ENCODE measurements at regions not wholly inside any gene's neighbourhood (a gene's known extent, or its start where the extent isn't known, plus 50 kb on each side); places are given as distances from the start of the nearest gene placed in this dataset.
"Not testable (repeated sequence)": the region's sequence is repeated elsewhere in the genome, so short reads cannot be mapped to it uniquely, and the experiment has no call there.

DNA sequence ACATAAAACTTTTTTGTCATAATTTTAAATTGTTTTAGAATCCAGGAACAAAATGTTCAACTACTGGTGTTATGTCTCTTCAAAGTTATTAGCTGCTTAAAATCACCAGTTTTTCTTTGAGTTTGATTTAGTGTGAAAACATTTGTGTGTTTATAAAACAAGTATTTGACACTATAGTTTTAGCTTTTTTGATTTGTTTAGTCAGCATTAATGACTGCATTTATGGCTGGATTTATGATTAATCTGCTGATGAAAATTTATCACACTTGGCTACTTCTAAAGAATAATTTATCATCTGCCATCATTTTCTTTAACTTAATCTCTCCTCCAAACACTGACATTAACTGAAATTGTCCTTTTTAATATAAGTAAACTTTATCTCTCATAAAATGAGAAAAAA, 1465.9 kb upstream of the SLC10A2 start:
- DNase-seq (ENCODE audit: low spot score), result no peak

DNA sequence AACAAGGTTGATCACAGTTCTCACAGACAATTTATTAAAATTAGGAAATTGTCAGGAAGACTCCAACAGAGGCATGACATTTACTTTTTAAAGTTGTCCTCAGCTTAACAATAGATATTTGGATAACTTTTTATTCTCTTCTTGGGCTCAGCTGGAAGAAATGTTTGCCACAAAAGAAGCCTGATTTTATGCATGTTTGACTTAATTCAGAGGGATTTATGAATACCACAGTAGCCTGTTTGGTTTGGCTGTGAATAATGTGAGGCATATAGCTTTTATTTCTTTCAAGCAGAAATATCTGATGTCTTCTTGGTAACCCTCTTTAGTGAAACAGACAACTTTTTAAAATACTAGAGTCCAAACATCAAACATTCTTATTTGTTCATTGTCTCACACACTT, 1464.5 kb upstream of the SLC10A2 start:
- DNase-seq (ENCODE audit: low spot score), result no peak

DNA sequence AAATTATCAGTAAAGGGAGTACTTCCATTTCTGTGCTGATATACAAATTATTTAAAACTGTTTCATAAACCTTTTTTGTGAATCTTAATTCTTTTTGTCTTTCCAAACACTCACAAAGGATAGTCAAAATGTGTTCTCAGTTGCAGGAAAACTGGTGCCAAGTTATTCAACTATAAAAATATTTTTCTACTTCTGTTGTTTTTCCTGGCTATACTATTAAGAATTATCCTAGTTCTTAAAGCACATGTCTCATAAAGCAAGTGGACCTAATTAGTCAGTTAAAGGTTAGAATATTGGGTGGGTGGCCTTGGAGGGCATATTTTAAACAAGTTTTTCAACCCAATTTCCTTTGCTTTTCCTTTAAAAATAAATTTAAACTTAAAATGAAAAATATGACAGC, 1460.3 kb upstream of the SLC10A2 start:
- DNase-seq (ENCODE audit: low spot score), result no peak

DNA sequence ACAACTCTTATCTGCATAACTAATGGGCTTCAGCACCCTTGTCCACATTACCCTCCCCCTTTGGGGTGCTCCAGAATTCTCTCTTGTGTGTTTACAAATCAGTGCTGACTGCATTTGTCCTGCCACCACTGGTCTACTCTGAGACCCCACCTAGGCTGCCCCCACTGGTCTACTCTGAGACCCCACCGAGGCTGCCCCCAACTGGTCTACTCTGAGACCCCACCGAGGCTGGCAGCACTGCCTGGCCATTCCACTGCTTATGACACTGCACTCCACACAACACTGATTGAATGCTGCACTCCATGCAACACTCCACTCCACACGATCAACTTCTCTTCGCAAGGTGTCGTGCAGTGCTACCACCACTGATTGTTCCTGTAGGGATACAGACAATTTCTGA, 1459.2 kb upstream of the SLC10A2 start:
- DNase-seq (ENCODE audit: low spot score), result no peak

DNA sequence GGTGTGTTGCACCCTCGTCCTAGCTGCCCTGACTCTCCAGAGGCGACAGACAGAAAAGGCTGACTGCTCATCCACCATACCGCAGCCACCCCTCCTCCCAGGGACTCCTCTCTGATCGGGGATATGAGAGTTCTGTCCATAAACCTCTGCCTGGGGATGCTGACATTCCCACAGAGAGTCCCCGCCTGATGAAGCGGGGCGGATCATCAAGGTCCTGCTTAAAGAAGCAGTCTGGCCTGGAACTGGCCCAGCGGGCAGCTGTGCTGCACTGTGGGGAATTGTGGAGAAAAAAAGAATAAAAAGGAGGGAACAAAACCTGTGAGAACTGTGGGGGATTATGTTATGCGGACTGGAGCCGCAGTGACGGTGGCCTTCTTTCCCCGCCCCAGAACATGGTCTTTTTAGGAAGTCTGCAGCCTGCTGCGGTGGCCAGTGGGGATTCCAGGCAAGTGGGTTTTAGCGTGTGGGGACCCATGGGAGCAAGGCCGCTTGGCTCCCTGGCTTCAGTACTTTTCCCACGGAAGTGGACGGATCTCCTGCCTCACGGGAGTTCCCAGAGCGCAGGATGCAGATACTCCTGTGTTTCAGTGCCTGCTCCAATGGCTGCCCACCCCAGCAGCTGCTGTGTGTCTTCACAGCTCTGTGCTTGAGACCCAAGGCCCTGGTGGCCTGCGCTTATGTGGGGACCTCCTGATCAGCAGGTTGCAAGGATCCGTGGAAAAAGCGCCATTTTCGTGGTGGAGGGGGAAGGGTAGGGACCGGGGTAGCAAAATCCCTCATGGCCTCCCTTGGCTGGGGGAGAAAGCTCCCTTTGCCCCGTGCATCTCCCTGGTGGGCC, 1456.2 kb upstream of the SLC10A2 start:
- no peak for DNase-seq (ENCODE audit: low spot score)

DNA sequence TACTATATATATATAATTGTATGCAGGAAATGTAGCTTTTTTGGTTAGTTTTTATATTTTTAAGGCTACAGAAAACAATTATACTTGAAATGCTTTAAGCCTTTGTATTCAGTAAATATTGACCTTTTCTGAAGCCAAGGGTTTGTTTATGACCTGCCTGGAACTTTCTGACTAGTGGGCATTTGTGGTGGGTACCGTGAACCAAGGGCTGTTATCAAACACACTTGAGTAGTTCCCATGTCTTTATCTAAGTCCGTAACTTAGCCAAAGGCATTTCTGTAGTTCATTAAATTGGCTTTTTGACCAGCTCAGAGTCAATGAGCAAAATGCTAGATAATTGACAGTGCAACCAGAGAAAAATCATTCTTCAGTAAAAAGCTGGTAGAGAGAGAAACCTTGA, 1444.2 kb upstream of the SLC10A2 start:
- DNase-seq (ENCODE audit: low spot score), result no peak

DNA sequence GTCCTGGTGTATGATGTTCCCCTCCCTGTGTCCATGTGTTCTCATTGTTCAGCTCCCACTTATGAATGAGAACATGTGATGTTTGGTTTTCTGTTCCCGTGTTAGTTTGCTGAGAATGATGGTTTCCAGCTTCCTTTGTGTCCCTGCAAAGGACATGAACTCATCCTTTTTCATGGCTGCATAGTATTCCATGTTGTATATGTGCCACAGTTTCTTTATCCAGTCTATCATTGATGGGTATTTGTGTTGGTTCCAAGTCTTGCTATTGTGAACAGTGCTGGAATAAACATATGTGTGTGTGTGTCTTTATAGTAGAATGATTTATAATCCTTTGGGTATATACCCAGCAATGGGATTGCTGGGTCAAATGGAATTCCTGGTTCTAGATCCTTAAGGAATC, 1427.3 kb upstream of the SLC10A2 start:
- not testable (repeated sequence) for DNase-seq (ENCODE audit: low spot score)

DNA sequence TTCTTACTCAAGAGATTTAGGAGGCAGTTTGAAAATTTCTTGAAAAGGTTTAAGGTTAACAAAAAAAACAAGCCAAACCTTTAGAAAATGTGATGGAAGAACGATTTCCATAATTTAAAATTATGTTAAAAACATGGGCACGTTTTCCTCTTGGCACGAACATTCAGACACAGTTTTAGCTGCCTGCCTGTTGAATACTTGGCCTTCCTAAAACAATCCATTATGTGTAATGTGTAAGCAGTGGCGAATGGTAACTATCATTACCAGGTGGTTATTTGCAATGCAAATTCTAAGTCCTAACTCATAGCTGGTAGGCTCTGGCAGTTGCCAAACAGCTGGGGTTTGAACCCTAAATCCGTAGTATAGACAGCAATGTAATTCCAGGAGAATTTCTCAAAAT, 1425.7 kb upstream of the SLC10A2 start:
- no peak for DNase-seq (ENCODE audit: low spot score)

DNA sequence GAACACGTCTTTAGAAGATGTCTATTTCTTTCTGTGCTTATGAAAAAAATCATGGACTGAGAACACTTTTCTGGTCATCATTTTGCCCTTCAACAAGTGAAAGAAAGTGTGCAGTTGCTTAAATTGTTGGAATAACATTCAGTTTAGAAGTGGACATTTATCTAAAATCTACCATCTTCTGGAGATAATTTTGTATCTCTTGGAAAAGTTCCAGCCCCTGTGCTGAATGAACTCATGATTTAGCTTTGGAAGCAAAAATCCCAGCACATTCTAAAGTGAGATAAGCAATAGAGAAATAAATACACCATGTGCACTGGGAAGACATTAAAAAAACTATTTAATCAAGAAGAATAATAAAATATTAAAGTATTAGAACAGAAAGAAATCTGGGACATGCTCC, 1420.8 kb upstream of the SLC10A2 start:
- DNase-seq (ENCODE audit: low spot score), result no peak

DNA sequence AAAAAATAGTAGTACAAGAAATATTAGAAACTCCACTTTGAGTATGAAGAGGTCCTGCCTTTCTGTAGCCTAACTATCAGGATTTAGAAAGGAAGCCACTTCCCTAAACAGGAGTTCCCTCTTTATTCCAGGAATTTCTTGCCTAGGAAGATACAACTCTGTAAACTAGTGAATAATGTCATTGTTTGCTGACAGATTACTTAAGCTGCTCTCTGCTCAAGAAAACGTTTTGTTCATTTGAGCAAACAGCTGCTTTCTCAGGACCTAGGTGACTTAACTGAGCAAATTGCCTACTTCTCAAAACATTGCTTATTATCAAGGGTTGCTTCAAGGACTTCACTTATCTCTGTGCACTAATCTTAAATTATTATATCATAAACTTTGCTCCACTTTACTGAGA, 1419.4 kb upstream of the SLC10A2 start:
- DNase-seq (ENCODE audit: low spot score), result peak; percentile 1

DNA sequence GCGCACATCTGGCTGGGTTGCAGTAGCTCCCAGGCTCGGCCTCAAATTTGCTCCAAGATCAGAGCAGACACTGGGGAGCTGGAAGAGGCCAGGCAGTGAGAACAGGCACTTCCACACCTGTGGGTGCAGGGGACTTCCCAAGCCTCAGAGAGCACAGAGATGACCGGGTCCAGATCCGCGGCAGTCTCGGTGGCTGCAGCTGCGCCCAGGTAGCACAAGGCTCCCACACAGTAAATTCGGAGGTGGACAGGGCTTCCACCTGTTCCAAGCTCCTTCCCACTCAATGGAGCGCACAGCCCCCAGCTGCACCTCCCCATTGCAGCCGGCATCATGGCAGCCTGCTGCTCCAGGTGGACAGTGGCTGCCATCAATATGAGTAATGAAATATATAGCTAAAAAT, 1417.4 kb upstream of the SLC10A2 start:
- DNase-seq (ENCODE audit: low spot score), result no peak

DNA sequence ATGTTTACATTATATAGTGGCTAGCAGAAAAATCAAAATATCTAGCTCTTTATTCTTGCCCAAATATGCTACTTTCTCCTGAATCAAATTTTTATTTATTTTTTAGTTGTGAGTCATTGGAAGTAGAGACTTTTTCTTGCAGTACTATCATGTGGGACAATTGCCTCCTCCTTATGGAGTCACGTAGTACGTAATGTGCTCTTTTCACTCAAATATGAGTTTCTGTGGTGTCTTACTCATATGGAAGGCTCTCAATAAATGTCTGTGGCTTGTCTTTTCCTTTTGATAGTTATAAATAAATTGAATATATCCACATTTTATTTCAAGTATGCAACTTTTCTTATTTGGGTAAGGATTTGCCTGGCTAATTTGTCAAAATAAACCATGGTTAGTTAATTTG, 1411.0 kb upstream of the SLC10A2 start:
- no peak for DNase-seq (ENCODE audit: low spot score)

DNA sequence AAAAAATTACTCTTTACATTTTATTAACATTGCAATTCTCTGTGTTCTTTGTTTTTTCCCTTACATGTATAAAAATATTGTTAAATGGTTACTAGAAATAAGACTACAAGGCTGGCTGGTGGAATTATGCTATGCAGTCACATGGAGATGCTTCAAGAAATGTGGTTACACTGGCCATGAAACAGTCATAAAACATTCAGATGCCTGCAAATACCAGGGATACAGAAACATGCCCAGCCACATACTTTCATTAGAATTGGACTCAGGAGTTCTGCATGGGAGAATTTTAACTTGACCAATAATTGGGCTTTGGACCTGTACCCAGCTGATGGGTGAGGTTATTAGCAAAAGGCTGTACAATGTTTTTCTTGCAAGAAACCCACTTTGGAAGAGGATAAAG, 1407.7 kb upstream of the SLC10A2 start:
- no peak for DNase-seq (ENCODE audit: low spot score)

DNA sequence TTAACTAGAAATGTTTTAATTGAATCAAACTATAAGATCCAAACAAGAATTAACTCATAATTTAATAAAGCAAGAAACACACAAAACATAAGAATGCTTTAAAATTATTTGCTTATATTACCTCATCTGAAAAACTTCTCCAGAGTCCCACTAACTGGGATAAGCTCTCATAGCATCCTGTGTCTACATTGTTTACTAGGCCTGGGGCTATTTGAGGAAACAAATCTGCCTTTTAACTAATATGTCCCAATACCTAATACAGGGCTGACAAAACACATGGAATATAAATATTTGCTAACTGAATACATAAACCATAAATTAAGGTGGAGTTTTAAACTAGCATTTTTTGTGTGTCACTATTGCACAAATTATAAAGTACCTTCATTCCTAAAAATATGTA, 1399.8 kb upstream of the SLC10A2 start:
- peak; percentile 3 for DNase-seq (ENCODE audit: low spot score)

DNA sequence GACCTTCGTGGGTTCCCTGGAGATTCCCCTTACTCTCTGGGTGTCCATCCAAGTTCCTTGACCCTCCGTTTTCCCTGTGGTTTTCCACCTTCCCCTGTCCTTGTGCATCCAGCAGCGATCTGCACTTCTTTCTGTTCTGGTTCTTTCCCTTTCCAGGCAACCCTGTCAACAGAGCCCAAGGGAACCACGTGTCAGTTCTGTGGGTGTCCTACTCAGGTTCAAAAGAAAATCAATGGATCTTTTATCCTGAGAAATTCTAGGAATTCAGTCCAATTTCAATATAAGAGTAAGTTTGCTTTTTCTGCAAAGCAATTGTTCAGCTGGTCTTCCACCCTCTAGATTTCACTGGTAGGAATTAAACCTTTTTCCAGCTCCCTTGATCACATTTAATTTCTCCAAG, 1394.8 kb upstream of the SLC10A2 start:
- no peak for DNase-seq (ENCODE audit: low spot score)

DNA sequence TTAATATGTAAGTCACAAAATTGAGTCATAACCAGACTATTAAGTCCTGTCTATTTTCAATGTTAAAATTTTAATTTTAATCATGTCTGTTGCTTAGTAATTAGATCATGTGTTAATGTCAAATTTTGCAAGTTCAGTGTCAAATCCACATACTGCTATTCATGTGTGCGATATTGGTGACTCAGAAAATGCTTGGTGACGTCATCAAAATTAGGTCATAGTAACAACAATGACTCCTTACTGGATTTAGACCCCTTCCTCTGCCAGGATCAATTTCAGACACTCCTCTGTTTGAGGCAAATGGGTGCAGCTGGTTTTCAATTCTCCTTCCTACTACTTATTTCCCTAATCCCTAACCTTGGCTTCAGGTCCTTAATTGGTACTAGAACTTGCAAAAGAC, 1394.3 kb upstream of the SLC10A2 start:
- no peak for DNase-seq (ENCODE audit: low spot score)

DNA sequence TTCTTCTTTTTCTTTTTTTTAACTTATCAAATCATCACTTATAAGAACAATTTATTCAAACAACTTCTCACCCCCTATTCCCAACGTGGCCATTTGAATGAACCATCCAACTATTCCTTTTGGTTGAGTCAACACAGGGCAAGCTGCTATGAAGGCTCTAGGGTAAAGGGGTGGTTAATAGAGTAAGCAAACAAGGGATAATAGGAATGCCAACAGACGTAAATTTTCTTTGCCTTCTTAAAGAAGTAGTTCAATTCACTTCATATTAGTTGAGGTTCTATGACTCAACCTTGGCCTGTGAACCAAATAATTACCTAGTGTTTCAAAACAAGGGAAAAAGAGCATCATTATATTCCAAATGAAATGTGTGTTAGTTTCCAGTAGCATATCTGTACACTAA, 1383.8 kb upstream of the SLC10A2 start:
- peak; percentile 40 for DNase-seq (ENCODE audit: low spot score)

DNA sequence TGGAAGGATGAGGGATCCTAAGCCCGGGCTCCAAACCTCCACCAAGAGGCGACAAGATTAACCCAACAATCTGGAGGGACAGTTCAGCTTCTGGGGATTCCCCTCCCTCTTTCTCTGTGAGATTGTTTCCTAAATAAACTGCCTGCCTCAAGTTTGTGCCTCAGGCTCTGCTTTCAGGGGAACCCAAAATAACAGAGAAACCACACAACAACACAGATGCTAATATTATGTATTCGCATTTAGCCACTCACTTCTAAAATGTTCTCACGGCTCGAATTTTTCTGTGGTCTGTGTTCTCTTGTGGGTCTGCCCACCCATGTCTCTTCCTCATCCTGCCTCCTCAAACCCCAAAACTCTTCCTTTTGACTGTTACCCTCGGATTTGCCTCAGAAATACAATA, 1381.1 kb upstream of the SLC10A2 start:
- no peak for DNase-seq (ENCODE audit: low spot score)

DNA sequence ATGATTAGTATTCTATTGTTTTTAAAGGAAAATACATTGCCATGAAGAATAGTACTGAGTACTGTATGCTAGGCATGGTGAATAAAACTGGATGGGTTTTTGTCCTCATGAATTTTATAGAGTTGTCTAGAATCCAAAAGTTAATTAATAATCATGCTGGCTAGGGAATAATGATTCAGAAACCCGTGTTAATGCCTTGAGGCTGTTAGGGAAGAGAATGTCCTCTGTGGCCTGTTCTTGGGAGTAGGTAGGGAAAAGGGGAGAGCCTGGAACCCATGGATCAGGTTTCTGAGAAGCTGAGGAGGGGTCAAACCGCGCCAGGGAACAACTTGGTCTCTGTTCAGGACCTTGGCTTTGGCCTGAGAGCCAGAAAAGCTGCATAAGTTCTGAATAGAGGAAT, 1376.3 kb upstream of the SLC10A2 start:
- peak; percentile 31 for DNase-seq (ENCODE audit: low spot score)

DNA sequence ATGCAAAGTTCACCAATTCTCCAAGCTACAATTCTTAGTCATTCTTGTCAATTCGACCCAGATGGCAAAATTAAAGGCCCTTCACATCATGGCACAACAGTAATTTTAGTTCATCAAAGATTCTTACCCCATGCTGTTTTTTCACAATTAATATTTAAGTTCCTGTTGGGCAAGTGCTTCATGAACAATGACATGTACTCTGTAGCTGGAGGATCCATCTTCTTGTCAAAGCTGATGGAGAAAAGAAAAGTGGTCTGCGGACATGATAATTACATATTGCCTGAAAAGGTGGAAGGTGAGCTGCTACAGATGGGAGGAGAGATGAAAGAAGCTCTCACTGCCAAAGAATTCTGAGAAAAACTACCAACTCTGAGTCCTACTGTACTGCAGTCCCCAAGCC, 1370.3 kb upstream of the SLC10A2 start:
- no peak for DNase-seq (ENCODE audit: low spot score)

DNA sequence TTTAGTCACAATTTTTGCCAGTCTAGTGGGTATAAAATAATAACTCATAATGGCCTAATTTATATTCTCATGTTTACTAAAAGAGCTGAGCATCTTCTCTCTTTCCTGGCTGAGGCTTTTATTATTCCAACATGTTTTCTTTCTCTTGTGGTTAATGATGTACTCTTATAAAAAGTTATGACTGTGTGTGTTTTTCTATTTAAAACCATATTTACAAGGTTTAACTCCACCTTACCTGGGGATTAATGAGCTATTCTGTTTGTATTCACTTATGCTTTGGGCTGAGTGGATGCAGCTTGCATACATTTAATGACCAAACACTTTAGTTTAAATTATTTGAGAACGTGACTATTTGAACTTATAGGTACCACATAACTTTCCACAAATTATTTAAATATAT, 1365.7 kb upstream of the SLC10A2 start:
- no peak for DNase-seq (ENCODE audit: low spot score)

DNA sequence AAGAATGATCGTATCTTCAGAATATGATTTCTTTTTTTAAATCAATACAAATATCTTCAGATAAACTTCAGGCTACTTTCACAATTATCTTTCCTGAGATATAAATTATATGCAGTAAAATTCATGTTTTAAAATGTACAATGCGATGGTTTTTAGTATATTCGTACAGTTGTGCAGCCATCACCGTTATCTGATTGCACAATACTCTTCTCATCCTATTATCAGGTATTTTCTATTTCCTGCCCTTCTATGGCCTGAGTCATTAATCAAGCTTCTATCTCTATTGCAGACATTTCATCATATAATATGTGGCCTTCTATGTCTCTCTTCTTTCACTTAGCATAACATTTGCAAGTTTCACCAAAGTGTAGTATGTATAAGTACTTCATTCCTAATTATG, 1360.2 kb upstream of the SLC10A2 start:
- no peak for DNase-seq (ENCODE audit: low spot score)

DNA sequence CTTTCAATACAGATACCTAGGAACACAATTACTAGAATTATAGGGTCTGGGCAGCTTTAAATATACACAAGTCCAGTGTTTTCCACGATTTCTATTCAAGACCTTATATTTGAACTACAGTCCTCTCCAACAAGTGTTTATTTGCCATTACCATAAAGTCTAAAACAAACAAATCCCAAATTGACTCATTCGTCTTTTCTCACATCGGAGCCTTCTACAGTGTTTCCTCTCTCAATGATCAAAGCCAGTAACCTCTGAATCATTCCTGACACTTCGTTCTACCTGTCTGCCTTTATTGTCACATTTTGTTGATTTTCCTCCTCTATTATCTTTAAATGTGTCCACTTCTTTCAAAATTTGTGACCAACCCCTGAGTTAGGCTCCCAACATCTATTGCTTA, 1356.5 kb upstream of the SLC10A2 start:
- no peak for DNase-seq (ENCODE audit: low spot score)

DNA sequence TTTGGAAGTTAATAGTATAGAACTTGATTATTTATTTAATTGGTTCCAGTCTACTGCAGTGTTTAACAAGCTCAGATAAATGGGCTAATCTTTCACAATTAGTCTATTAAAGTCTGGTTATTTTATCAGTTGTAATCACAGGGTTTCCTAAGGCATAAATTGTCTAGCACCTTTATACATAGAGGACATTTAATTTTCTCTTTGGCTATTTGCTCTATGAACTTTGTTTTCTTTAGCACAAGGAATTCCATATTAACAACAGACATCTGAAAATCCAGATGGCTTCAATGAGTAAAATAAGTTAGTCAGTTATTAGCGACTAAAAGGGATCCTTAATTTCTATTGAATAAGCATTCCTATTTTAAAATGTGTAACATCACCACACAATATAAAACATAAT, 1350.8 kb upstream of the SLC10A2 start:
- DNase-seq (ENCODE audit: low spot score), result no peak

DNA sequence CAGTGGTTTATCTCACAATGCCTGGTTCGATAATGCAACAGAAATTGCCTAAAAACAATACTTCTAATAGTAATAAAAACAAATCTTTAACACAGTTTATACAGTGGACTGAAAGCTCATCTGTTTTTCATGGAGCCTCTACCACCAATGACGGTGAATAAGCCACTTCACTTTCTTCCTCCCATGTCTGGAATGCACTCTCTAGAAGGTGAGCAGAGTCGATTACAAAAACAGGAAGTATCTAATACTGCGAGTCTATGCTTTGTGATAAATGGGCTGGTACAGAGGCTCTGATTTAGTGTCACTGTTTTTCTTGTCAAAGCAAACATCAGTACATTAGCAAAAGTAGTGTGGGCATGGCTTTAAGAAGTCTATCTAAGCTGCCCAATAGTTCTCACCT, 1348.6 kb upstream of the SLC10A2 start:
- no peak for DNase-seq (ENCODE audit: low spot score)
